GM13977 (cell line): ENCODE measurements at regions not wholly inside any gene's neighbourhood (a gene's known extent, or its start where the extent isn't known, plus 50 kb on each side); places are given as distances from the start of the nearest gene placed in this dataset.

Source experiments
- DNase-seq: peaks from one replicate; pipeline ENCODE4 v3.0.0; 2012; ENCODE audit warnings: low spot score
- CTCF ChIP-seq: IDR thresholded peaks from 2 replicates; pipeline ENCODE4 v1.5.1; 2012; ENCODE audit warnings: mild to moderate bottlenecking, control low read depth; ENCODE audit not compliant: insufficient read depth; ENCODE audit errors: extremely low read depth, missing control alignments
- in situ Hi-C: fragments of 300-500 bp; cut with MboI; formaldehyde crosslinking; loops from one replicate; pipeline ENCODE4 v1.12.0; 2022; ENCODE audit warnings: low sequenced_read_pairs, low pct_unique_long_range_greater_than_20kb, mixed read lengths, inconsistent platforms; ENCODE audit not compliant: unreplicated experiment

GRCh38 chr6:12555267-12555666 lies 161.3 kb upstream of the PHACTR1 start:
- DNase-seq: no peak
- no peak for TF ChIP-seq CTCF
- in situ Hi-C loops: no loop called here

- no peak for DNase-seq
- no peak for TF ChIP-seq CTCF
- in situ Hi-C loops: no loop called here
Measured at GRCh38 chr6:12555781-12556180, 160.8 kb upstream of the PHACTR1 start.

DNA sequence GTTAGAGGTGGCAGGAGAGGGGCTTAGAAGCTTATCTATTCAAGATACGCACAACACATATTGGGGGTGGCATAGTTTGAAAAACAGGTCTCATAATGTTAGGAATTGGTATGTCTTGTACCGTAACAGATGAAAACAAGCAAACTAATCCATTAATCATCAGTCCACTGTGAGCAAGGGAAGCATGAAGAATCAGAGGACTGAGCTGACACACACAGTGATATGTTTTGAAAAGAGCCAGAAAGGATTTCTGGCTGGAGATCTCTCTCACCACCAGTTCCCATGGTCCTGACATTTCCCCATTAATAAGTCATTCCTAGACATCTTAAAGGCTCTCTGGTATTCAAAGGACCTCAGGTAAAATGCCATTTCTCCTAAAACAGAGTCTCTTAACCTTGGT lies 158.8 kb upstream of the PHACTR1 start:
- TF ChIP-seq CTCF: no peak
- no peak for DNase-seq
- in situ Hi-C loops: no loop called here

DNA sequence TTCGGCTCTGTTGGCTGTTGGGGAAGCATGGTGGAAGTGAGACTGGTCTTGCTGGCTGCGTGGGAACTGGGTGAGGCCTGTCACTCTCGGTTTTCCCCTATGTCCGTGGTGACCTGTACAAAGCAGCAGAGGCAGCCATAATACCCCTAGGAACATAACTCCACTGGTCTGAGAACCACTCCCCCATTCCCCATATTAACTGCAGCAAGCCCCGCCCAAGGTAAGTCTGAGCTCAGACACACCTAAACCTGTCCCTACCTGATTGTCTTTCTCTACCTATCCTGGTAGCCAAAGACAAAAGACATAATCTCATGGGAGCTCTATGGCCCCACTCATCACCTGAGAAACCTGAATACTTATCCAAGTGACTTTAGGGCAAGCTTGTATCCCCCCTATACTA lies 156.3 kb upstream of the PHACTR1 start:
- in situ Hi-C loops: no loop called here
- TF ChIP-seq CTCF: no peak
- no peak for DNase-seq

GRCh38 chr6:12566618-12567123 lies 149.9 kb upstream of the PHACTR1 start:
- in situ Hi-C loops: no loop called here
- no peak for DNase-seq
- no peak for TF ChIP-seq CTCF

DNA sequence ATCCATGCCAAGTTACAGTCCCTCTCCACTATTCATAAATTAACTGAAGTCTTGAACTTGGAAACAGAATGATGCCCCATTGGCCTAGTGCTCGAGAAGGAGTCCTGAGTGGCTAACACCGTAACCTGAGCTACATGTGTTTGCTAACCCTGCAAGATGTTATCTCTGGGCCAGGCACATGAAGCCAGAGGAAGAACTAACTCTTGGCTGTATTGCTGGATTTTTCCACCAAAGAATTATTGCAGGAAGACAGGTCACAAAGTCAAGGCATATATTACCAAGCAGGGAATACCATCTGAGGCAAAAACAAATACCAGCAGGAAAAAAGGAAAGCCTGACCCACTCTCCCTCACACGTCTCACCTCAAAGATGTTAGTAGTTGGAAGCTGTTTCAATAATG lies 148.9 kb upstream of the PHACTR1 start:
- in situ Hi-C loops: no loop called here
- DNase-seq: no peak
- TF ChIP-seq CTCF: no peak

DNA sequence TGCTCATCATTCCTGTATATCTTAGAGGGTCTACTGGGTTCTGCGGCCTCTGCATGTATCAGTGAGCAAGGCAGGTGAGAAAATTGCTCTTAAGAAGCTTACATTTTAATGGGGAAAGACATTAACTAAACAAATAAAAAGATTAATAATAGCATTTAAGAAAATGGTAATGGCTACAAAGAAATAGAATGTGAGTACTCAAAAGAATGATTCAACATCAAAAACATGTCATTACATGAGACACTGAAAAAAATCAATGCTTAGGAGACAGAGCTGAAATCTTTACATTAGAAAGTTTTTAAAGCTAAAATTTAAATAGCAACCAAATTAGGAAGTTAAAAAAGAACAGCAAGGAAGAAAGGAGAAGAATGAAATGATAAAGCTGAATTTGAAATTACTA lies 146.9 kb upstream of the PHACTR1 start:
- in situ Hi-C loops: no loop called here
- DNase-seq: no peak

More for the DNA sequence above, 146.9 kb upstream of the PHACTR1 start:
- TF ChIP-seq CTCF: no peak
